Erythroblast (primary cell): ENCODE measurements at regions not wholly inside any gene's neighbourhood (a gene's known extent, or its start where the extent isn't known, plus 50 kb on each side); places are given as distances from the start of the nearest gene placed in this dataset.
"Not testable (repeated sequence)": the region's sequence is repeated elsewhere in the genome, so short reads cannot be mapped to it uniquely, and the experiment has no call there.

Experiments used
- DNase-seq, 2 experiments: peaks; one replicate each; lab custom pipeline; 2025; lab: John Stamatoyannopoulos, UW
- GATA1 ChIP-seq: IDR thresholded peaks from 2 replicates; pipeline ENCODE4 v1.6.1; 2011; ENCODE audit warnings: low read depth, mild to moderate bottlenecking, control low read depth, low read length, moderate library complexity
- POLR2A ChIP-seq: IDR thresholded peaks from 2 replicates; pipeline ENCODE4 v1.6.1; 2011; ENCODE audit warnings: mild to moderate bottlenecking, low read length

DNA sequence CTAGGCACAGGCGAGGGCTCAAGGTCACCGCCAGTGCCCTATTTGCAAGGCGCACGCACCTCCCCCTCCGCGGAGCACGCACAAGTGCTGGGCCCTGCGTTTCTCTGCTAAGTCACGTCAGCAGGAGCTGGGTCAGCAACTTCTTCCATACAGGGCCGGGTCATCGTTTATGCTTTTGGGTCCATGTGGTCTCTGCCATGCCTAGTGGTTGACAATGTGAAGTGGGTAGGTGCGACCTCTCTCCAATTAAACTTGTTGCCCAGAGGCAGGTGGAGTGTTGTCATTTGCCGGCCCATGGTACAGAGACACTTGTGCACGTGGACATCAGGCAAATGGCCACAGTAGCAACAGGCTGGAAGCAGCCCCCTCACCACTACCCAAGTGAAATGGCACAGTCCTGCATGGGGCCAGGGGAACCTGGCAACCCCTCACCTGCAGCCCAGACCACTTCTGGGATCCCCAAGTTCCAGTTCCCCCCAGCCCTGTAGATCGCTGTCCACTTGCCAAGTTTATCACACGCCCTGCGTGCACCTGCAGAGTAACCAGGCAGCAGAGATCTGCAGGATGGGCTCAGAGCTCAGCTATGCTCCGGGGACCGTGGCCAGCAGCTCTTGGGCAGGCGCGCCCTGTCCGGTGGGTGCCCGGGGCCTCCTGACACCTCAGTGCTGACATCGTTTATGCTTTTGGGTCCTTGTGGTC is 86.1 kb upstream of the PPP2R2D start:
- TF ChIP-seq POLR2A, result no peak
- TF ChIP-seq GATA1, result no peak
- no peak for DNase-seq

DNA sequence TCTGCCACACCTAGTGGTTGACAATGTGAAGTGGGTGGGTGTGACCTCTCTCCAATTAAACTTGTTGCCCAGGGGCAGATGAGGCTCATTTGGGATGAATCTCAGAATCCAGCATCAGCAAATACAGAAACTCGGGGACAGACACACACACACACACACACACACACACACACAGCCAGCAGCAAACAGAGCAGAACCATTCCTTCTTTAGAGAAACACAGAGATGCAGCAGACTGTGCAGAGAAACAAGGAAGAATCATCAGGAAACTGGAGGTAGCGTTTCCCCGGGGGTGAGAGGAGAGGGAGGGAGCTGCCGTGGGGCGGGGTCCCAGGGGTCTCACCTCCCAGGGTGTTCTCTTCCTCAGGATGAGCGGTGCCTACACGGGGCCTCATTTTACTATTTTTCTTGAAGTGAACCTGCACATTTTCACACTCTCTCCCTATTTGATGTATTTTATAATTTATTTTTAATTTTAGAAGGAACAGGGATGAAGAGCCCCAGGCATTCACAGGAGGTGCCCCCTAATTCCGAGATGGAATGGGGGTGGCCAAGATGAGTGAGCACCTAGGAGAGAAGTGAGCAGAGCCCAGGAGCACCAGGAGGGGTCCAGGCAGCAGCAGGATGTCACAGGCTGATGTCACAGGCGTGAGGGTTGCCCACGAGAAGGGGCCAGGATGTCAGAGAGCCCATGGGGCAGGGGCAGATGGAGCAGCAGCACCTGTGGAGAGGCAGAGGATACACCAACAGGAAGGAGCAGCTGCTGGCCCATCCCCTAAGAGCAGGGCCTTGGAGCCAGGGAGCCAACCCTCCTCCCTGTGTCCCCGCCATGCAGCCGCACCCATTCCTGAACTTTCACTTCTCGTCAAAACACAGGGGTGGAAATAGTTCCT is 85.3 kb upstream of the PPP2R2D start:
- DNase-seq, result no peak
- no peak for TF ChIP-seq GATA1
- no peak for TF ChIP-seq POLR2A

DNA sequence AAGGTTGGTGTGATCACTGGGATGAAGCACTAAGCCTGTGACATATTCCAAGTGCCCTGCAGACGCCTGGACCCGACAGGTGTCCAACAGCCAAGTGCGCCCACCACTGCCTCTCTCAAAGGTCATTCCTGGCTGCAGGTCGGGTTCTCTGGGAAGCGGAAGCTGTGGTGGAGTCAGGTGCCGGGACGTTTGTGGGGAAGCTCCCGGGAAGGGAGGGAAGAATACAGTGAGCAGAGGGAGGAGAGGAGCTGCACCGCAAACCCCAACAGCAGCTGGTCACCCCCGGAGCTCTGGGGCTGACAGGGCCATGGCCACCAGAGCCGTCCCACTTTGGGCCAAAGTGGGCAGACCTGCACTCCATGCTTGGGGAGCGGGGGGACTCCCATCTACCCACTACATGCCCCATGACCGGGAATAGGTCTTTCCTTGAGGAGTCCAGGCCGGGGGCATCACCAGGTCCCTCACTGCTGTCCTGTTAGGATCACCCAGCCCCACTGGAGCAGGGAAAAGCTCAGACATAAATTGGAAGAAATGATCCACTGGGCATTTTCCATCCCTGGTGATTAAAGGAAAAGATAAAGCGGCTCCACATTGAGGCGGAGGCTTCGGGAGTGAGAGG is 84.5 kb upstream of the PPP2R2D start:
- DNase-seq, result no peak
- TF ChIP-seq GATA1, result no peak
- no peak for TF ChIP-seq POLR2A

DNA sequence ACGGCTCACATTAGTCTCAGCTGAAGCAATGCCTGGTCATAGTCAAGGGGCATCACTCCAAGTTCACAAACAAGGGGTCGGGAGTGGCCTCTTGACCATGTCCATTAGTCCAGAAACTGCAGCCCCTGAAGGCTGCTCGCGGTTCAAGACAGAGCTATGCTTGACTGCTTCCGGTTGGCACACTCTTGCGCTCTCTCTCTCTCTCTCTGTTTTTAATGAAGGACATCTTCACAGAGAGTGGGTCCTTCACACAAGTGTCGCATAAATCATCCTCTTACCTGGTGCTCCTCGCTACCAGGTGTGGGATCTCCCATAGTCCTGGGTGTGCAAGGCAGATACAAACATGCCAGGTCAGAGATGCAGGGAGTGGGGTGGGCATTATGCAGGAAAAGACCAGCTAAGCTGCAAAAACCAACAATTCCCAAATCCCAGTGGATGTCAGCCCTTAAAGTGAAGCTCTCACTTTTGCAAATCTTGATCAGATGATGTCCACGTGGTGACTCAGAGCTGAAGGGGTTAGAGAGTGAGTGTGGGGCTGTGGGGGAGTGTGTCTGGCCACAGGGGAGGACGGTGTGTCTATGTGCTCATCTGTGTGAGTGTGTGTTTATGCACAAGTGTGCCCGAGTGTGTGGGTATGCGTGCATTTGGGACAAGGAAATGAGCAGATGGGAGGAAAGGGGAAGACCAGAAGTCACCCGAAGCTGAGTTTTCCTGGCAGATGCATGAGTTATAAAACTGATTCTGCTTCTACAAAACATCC is 83.7 kb upstream of the PPP2R2D start:
- no peak for DNase-seq
- TF ChIP-seq POLR2A, result no peak
- no peak for TF ChIP-seq GATA1

DNA sequence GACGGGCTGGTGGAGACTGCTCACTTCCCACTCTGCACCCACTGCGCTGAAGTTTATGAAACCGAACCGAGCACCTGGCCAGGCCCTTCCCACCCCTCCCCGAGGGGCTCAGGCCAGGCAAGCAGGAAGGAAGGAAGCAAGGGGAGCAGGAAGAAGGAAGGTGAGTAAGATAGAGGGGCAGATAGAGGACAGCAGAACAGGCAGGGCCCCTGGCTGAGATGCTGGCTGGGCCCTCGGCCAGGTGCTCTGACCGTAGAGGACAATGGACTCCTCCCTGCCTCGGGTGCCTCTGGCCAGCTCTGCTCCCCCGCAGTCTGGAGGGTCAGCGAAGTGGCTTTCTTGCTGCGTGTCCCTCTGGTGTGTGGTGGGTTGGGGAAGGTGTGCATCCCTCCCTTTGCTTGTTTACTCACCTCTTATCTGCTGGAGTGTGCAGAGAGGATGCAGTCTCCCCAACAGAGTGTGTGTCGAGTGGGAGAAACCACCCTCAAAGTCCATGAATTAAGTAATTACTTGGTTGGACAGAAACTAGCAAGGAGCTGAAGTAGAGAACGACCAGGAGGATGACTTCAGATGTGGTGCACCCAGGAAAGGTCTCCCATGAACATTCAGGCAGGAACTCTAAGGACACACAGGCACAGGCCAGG is 82.8 kb upstream of the PPP2R2D start:
- TF ChIP-seq POLR2A (no peak), GATA1 (no peak)
- DNase-seq, result no peak

DNA sequence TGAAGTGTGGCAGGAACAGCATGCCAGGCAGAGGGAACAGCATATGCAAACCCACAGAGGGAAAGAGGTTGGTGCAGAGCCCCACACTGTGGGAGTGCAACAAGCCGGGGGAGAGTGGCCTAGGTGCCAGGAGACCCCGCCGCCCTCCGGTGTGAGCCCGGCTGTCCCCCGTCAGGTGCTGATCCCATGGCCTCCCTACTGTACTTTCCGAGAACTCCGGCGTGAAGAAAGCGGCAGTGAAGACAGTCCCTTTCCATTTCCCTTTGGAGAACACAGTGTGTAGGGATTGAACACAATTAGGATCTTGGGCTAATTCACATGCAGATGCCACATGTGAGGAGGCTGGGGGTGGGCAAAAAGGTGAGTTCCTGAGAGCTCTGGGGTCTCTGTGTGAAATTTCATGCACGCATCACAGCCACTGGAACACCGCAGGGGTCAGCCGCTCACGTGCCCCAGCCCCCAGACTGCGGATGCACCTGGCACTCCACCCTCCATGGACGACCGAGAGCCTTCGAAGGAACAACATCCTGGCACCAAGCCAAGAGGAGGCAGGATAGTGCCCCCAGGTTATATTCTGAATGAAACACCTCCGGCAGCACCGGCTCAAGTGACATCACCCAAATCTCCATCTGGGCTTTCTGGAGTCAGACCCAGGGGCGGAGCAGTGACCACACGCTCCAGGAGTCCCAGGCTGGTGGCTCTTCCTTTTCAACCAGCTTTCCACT is 82.1 kb upstream of the PPP2R2D start:
- DNase-seq, result no peak
- TF ChIP-seq GATA1, result no peak

DNA sequence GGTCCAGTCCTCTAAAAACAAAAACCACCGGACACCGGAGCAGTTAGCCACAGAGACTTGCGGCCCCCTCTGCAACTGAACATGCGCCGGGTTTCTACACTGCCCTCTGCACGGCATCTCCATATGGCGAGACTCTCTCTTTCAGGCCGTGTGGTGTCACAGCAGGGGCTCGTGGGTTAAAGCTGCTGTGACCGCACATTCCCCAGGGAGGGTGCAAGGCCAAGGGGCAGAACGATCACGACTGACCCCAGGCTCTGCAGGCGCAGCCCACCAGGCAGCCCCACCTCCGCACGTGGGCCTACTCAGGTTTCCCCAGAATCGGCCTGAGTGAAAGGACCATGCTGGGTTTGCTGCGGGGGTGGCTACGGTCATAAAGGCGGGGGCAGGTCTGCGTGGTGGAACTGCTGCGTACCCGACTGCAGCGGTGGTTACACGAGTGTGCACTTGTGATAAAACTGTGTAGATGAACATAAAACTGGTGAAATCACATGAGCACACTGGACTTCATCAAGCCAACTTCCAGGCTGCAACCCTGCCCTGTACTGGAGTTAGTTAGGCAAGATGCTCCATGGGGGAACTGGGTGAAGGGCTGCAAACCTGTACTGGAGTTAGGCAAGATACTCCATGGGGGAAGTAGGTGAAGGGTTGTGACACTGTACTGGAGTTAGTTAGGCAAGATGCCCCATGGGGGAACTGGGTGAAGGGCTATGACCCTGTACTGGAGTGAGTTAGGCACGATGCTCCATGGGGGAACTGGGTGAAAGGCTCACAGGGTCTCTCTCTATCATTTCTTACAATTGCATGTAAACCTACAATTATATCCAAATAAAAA is 81.4 kb upstream of the PPP2R2D start:
- TF ChIP-seq GATA1, result no peak
- TF ChIP-seq POLR2A, result no peak
- no peak for DNase-seq

DNA sequence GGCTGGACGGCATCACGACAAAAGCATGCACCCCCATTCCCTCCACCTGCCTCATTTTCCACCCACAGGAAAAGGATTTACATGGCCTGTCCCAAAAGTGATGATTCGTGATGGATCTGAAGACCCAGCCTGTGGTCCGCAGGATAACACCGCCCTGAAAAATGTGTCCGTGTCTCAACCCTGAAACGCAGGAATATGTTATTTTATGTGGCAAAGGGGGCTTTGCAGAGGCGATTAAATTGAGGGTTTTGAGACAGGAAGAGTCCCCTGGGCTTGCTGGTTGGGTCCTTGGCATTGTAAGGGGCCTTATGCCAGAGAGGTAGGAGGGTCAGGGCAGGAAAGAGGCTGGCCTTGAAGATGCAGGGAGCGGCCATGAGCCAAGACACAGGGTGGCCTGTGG is 80.2 kb upstream of the PPP2R2D start:
- TF ChIP-seq POLR2A, result no peak
- DNase-seq, result no peak

DNA sequence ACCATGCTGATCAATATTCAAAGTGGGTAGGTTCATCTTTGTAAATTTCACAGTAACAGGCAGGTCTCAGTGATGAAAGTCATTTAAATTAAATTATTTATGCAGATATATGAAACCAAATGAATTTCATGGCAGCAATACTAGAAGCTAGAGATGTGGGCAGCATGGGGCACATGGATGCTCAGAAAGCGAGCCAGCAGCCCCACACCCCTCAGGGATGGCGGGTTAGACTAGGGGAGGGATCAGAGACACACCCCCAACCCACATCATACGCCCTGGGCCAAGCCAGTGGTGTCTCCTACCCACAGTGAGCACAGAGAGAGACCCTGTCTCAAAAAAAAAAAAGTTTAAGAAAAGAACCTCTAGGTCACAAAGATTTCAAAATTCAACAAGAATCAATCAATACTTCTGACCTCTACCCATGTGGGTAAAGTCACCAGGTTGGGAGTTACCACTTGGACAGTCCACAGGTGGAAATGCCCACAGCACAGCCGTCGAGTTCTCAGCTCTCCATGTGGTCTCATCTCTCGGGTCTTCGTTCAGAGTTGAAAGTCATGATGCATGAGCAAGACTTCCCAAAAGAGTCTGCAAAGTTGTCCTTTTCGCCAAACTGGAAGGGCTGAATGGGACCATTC is 79.3 kb upstream of the PPP2R2D start:
- TF ChIP-seq GATA1 (no peak), POLR2A (no peak)
- no peak for DNase-seq

DNA sequence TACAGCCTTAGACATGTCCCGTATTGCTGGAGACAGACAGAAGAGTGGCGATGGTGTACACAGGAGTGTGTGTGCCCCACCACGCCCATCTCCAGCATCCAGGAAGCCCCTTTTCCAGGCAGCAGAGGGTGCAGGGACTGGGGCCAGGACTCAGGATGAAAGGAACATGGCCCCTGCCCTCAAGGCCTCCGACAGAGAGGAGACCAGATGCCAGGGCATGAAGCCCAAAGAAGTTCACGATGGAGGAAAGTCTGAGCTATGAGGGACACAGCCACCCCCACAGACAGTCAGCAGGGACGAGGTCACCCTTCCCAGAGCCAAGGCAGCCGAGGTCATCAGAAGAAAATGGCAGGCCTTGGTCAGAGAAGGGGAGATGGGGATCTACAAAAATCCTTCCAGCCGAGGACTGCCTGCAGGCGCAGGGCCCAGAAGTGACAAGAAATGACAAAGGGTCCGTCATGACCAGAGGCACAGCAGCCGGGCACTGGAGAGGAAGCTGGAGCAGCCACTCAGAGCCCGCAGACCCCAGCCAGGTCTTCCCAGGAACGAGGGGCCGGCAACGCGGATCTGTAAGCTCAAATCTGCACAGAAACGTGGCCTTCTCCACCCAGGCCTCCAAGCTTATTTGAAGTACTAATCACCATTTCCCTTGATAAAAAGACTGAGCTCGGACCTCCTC is 78.7 kb upstream of the PPP2R2D start:
- TF ChIP-seq POLR2A (no peak), GATA1 (no peak)
- no peak for DNase-seq

DNA sequence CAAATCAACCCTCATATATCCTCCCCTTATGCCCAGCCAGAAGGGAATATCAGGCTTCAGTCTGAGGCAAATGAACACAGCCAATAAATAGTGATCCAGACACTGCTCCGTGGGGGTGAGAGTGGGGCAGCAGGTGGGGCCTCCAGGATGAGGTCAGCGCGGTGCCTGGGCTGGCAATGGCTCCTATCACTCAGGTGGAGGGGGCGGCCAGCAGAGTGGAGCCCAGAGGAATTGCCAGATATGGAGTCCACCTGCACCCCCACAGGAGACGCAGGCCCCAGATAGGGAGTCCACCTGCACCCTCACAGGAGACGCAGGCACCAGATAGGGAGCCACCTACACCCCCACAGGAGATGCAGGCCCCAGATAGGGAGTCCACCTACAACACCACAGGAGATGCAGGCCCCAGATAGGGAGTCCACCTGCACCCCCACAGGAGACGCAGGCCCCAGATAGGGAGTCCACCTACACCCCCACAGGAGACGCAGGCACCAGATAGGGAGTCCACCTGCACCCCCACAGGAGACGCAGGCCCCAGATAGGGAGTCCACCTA is 78.0 kb upstream of the PPP2R2D start:
- no peak for TF ChIP-seq GATA1
- TF ChIP-seq POLR2A, result no peak
- DNase-seq, result no peak

DNA sequence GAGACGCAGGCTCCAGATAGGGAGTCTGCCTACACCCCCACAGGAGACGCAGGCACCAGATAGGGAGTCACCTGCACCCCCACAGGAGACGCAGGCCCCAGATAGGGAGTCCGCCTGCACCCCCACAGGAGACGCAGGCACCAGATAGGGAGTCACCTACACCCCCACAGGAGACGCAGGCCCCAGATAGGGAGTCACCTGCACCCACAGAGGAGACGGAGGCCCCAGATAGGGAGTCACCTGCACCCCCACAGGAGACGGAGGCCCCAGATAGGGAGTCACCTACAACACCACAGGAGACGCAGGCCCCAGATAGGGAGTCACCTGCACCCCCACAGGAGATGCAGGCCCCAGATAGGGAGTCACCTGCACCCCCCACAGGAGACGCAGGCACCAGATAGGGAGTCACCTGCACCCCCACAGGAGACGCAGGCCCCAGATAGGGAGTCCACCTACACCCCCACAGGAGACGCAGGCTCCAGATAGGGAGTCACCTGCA is 77.2 kb upstream of the PPP2R2D start:
- DNase-seq, result not testable (repeated sequence)
